ENCODE measurements at regions not wholly inside any gene's neighbourhood (a gene's known extent, or its start where the extent isn't known, plus 50 kb on each side); places are given as distances from the start of the nearest gene placed in this dataset.

GRCh38 chr5:54868511-54869483, 116.6 kb downstream of the ESM1 start:
- Histone ChIP-seq H3K9ac (ENCODE audit: low read length) (no peak overlapping the region), H3K4me1 (ENCODE audit: control insufficient read depth in 1 of 2, insufficient read depth in 2 of 2, low read length in 2 of 2) (peaks cover 0 to 3% of the 10 kb centered on the region in 2 experiments; a peak in 1 of 4 replicates), H3K79me2 (ENCODE audit: insufficient read depth, low read length) (no peaks in the 10 kb centered on the region), H3K9me2 (ENCODE audit: insufficient read depth) (no peaks in the 10 kb centered on the region), H3K36me3 (ENCODE audit: control insufficient read depth in 1 of 2, insufficient read depth in 2 of 2, low read length in 2 of 2) (no peaks in the 10 kb centered on the region), H3K27me3 (ENCODE audit: insufficient read depth, low read length) (peaks cover 10% of the 10 kb centered on the region; the same call in 1 of the 2 replicates), H3K9me3 (ENCODE audit: control insufficient read depth in 1 of 2, insufficient read depth in 1 of 2, low read depth in 1 of 2, low read length in 2 of 2) (no peaks in the 10 kb centered on the region), H3K4me3 (replicated peaks in 1 of 2; ENCODE audit: low read depth in 1 of 2, low read length in 2 of 2) (no peak overlapping the region), H3K27ac (ENCODE audit: low read depth, low read length) (no peak overlapping the region), H3K4me2 (ENCODE audit: low read length) (no peak overlapping the region), H4K20me1 (ENCODE audit: insufficient read depth) (no peaks in the 10 kb centered on the region), H2AFZ (ENCODE audit: low read depth, low read length, poor library complexity, severe bottlenecking) (no peak overlapping the region)
- DNase-seq (ENCODE audit: low read depth, low spot score) = no peak
- POLR2A ChIA-PET = no interaction called here
- no peak for ATAC-seq
- RAD21 ChIA-PET (ENCODE audit: low non-redundant PET in 1 of 2, low total read pairs in 2 of 2, uncharacterized antibody in 2 of 2, unreplicated experiment in 2 of 2) = no interaction called here
- TF ChIP-seq JUND (IDR thresholded peaks at IDR 0.05) (no peak), REST (IDR thresholded peaks at IDR 0.05; ENCODE audit: low read depth) (no peak)
- CTCF ChIA-PET = interaction anchor here (2.0 kb wide), 1 partner anchor 449 kb away, joined by 11 read pairs; no protein-coding TSS in a partner anchor
- BruUV-seq (replicated peaks) = no TSS peak
- intact Hi-C loops (cut with micrococcal nuclease) = no loop called here

All from HCT116 (cell line).